NCI-H2107 treated with DMSO at 0.1 percent for 48 hours (cell line): ENCODE measurements at regions not wholly inside any gene's neighbourhood (a gene's known extent, or its start where the extent isn't known, plus 50 kb on each side); places are given as distances from the start of the nearest gene placed in this dataset.
"Not testable (repeated sequence)": the region's sequence is repeated elsewhere in the genome, so short reads cannot be mapped to it uniquely, and the experiment has no call there.

ENCODE experiments used
- DNase-seq: peaks from one replicate; lab custom pipeline; 2025; ENCODE audit not compliant: unreplicated experiment; lab: John Stamatoyannopoulos, UW

DNA sequence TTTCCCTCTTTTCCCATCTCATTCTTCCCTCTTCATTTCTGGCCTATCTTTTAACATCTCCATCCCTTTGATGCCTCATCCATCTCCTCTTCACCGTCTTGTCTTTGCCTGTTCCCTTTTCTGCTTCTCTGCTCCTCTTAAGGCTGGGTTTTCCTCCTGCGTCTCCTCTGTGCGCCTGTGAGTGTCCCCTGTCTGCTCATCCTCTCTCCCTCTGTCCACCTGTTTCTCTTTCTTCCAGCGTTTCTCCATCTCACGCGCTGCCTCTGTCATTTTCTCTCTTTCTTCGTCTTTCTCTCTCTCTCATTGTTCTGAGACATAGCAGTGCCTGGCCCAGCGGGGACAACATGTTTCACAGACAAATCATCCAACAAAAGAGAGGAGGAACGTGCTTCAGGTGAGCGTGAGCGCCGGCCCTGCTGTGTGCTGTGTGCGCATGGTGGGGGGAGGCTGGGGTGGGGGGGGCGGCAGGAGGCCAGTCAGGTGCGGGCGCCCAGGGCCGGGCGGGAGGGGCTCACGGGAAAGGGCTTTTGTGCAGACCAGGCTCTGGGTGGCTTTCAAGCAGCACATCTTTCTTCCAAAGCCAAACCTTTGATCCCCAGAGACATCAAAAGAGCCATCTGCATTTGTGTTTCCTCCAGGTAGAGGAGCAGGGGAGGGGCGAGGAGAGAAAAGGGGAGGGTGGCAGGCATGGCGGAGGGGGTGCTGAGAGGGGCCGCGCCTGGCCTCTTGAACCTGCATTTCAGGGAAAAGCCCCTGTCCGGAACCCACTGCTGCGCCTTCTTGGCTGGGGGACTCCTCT lies 121.3 kb downstream of the VEGFA start:
- peak; percentile 39 for DNase-seq

DNA sequence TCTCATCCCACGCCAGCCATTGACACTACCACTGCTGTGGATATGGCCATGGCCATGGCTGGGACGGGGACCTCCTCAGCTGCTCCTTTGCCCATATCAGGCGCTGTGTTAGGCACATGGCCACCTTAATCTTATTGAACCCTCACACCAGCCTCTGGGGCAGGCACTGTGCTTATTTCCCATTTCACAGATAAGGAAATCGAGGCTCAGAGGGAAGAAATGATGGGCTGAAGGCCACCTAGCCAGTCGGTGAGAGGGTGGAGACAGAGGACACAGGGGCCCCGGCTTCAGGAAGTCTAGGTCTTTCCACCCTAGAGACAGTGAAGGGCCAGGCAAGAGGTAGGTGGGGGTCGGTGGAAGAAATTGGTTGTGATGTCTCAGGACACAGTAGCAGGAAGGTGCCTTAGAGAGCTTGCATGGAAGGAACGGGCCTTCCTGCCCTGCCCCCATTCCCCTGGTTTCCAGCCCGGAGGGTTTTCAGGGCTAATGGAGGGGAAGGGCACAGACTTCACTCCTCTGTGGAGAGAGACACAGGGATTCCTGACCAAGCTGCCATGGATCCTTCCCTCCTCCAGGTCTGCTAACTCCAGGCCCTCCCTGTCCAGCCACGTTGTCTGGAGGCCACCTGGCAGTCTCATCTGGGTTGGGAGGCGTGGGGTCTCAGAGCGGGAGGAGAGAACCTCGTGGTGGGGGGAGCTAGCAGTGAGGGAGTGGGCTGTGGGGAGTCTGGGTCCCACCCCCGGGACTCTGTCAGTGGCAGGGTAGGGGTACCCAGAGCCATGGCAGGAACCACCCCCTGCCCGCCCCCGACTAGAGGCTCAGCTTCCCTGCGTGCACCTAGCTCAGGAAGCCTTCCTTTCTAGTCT lies 120.4 kb downstream of the VEGFA start:
- DNase-seq = no peak

DNA sequence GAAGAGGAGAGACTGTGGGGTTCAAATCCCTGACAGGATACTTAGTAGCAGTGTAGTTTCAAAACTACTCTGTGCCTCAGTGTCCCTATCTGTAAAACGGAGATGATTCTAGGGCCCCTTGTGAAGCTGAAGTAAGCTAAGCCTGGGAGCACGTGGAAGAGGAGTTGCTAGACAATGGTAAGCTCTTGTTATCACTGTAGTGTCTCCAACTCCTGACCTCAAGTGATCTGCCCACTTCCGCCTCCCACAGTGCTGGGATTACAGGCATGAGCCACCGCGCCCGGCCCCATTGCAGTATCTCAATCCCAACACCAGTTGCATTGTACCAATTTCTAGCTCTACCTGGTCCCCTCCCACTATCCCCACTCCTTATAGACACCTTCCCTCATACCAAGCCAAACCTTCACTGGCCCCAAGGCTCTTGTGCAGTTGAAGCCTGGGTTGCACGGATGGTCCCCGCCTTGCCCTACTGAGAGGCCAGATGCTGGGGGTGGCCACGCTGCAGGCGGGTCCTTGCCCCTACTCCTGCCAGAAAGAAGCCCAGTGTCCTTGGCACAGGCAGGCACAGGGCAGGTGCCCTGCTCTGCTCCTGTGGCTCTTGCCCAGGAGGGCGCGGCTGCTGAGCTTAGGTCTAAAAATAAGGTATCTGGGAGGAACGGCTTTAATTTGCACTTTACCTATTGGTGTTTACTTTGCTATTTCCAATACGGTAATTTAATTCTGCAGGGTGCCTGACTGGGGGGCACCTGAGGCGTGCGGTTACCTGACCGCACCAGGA lies 118.1 kb downstream of the VEGFA start:
- no peak for DNase-seq

GRCh38 chr6:43887340-43887858 lies 117.4 kb downstream of the VEGFA start:
- no peak for DNase-seq

DNA sequence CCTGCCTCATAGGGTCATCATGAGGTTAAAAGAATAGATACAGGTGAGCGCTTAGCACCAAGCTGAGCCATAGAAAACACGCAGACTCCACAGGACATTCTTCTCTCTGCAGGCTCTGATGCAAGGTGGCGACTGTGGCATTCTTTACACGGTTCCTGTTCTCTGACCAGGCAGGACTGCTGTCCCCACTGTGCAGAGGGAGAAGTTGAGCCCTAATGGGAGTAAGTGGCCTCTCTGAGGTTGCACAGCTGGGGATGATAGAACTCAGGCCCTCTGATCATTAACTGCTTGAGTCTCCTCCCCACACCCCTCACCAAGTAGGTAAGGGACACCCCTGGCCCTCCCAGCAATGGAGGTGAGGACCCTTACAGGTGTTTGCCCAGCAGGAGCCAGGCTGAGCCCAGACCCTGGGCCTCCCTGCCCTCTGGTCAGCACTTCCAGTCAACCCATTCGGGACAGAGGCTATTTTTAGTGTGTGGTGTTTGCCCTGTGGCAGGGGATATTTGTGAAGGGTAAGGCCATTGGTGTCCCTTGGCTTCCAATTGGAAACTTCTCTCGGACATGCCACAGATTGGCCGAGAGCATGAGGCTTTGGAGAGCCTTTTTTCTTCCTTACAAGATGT lies 116.8 kb downstream of the VEGFA start:
- DNase-seq = no peak

DNA sequence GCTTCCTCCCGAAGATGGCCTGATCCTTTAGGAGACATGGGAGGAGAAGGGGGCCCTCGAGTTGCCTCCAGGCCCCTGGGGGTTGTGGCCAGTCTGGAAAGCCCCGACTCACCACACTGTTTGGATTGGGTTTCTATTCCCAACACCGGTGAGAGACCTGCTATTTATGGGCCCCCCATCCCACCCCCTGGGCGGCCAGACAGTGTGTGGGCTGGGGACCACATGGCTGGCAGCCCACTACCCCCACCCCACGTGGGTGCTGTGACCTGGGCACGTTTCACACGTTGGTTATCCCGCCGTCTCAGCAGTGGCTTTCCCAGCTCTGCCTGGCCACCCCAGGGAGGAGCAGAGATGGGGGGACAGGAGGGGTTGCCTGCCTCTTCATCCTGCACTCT lies 116.1 kb downstream of the VEGFA start:
- DNase-seq = no peak

DNA sequence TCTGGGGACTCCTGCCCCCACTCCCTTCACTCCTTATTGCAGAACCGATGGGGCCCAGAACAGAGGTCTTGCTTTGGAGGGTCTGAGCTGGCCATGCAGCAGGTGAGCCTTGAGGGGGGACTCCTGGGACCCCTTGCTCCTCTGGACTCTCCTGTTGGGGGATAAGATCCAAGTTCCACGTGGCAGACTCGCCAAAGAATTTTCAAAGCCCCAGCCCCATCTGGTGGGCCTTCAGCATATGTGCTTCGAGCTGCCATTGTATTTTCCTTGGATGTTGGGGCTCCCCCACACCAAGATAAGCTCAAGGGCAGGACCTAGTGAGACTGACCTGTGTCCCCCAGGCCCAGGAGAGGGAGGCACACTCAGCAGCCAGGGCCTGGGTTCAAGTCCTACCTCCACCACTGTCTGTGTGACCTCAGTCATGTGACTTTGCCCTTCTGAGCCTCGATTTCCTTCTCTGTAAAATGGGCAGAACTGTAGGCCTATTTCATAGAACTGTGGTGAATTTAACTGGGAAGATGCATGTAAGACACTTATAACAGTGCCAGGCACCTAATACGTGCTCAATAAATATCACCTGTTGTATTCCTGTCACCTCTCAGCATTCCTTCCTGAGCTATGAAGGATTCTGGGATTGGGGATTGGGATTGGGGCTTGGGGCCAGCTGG lies 115.5 kb downstream of the VEGFA start:
- DNase-seq = no peak

DNA sequence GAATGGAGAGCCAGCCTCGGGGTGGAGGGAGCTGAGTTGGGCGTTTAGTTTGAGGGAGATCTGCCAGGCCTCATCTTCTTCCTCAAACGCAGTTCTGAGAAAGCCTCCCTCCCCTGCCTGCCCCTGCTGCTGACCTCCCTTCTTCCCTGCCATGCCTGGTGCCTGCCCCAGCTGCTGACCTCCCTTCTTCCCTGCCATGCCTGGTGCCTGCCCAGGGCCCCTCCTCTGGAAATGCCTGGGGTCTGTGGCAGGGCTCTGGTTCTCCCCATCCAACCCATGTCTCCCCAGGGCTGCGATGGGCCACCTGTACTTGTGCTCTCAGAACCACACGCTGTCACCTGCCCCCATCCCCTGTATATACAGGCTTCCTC lies 114.6 kb downstream of the VEGFA start:
- DNase-seq = no peak

GRCh38 chr6:43883847-43884651 lies 114.0 kb downstream of the VEGFA start:
- no peak for DNase-seq

GRCh38 chr6:43882690-43883448 lies 112.9 kb downstream of the VEGFA start:
- not testable (repeated sequence) for DNase-seq

DNA sequence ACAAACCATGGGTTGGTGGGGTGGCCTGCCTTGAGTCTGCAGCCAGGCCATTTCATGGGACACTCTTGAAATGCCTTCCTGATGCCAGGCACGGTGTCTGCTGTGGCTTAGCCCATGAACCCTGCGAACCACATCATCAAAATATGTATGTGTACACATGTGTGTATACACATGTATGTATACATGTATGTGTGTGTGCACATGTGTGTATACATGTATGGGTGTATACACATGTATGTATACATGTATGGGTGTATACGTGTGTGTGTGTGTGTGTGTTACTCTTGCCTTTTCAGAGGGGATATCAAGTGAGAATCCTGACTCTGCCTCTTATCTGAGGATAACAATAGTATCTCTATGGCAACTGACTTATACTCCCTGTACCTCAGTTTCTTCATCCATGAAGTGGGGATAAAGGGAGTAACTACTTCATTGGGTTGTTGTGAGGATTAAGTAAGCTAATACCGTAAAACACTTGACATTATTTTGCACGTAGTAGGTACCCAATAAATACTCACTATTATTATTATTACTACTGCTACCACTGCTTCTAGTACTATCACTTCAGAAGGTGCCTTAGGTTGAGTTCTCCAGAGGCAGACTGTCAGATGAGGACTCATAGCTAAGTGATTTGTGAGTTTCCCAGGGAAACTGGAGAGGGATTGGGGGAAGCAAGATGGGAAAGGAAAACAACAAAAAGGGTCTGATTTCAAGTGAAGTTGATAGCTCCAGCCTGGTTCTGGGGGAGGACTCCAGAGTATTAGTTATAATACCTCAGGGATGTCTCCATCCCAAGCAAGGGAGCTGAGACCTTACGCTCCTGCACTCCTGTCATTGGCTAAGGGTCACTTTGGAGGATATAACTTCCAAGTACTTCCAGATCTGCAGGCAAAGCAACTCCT lies 110.5 kb downstream of the VEGFA start:
- DNase-seq = no peak

GRCh38 chr6:43879722-43880121 lies 109.7 kb downstream of the VEGFA start:
- DNase-seq = no peak

- DNase-seq = no peak
Measured at GRCh38 chr6:43878823-43879495, 108.9 kb downstream of the VEGFA start.

GRCh38 chr6:43878127-43878634 lies 108.2 kb downstream of the VEGFA start:
- no peak for DNase-seq

DNA sequence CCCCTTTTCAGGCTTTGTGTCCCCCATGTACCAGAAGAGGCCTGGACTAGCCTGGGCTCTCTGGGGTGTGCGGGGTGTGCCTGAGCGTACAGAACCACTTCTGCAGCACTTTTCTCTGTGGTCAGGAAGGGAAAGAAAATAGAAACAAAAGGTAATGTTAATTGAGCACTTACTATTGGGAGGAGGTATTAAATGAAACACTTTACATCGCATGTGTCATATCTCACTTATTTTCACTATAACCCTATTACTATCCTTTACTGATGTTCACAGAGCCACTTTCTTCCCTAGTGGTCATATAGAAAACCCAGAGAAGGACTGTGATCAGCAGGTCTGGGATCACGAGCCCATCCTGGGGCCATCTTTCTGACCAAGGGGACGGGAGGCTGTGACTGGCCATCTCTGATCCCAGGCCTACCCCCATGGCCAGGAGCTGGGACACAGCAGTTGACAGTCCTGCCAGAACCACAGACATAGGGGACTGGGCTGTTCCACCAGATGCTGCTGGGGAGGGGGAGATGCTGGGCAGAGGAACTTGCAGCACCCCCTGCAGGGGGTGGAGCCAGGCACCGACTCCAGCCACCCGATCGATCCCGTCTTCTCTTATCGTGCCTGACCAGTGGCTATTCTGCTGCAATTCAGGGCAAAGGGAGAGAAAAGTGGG lies 107.6 kb downstream of the VEGFA start:
- DNase-seq = no peak

DNA sequence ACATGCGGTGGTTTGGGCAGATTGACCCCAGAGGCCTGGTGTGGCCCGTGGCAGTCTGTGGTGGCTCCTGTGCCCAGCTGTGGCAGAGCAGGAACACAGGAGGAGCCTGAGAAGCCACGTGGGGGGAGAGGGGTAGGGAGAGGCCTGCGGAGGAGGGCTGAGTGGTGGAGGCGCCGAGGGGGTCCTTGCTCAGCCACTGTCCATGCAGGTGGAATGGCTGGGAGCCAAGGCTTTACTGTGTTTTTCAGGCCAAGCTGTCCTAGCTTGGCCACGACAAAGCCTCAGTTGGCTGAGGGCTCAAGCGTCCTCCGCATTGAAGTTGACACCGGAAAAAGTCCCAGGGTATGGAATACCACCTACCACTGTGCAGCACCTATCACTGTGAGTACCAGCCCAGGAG lies 107.0 kb downstream of the VEGFA start:
- DNase-seq = no peak
